CD14-positive monocyte (primary cell): ENCODE measurements at regions not wholly inside any gene's neighbourhood (a gene's known extent, or its start where the extent isn't known, plus 50 kb on each side); places are given as distances from the start of the nearest gene placed in this dataset.

ENCODE experiments used
- DNase-seq, 3 donors: peaks; one replicate each; pipeline ENCODE4 v3.0.0-alpha.2; 2011 to 2022
- H2AFZ ChIP-seq: 2 replicates; pipeline ENCODE4 v1.6.0; 2012; ENCODE audit warnings: mild to moderate bottlenecking, low read depth, low read length, inconsistent platforms; ENCODE audit not compliant: insufficient read depth, poor library complexity, severe bottlenecking
- H3K27ac ChIP-seq, 2 donors: 1 replicate in 1 of 2; 2 replicates in 1 of 2; pipeline ENCODE4 v1.5.1; 2012 to 2013; ENCODE audit warnings: low read length in 2 of 2, control low read depth in 1 of 2, inconsistent platforms in 1 of 2, low read depth in 1 of 2, mild to moderate bottlenecking in 1 of 2
- H3K27me3 ChIP-seq, 2 donors: one replicate each; pipeline versions ENCODE4 v1.6.0 to v1.6.1; 2011 to 2013; ENCODE audit warnings: low read length in 2 of 2; ENCODE audit not compliant: control insufficient read depth in 2 of 2, insufficient read depth in 2 of 2
- H3K36me3 ChIP-seq, 2 donors: replicated peaks in 1 of 2; 1 replicate in 1 of 2; 2 replicates in 1 of 2; pipeline versions ENCODE4 v1.5.1 to v1.6.1; 2012 to 2013; ENCODE audit warnings: low read length in 2 of 2, control low read depth in 1 of 2, inconsistent platforms in 1 of 2, mild to moderate bottlenecking in 1 of 2; ENCODE audit not compliant: insufficient read depth in 2 of 2, control insufficient read depth in 1 of 2
- H3K4me1 ChIP-seq, 2 donors: 1 replicate in 1 of 2; 2 replicates in 1 of 2; pipeline versions ENCODE4 v1.5.1 to v1.6.1; 2012 to 2013; ENCODE audit warnings: low read length in 2 of 2, control low read depth in 1 of 2, inconsistent platforms in 1 of 2, mild to moderate bottlenecking in 1 of 2, moderate library complexity in 1 of 2; ENCODE audit not compliant: insufficient read depth in 2 of 2, control insufficient read depth in 1 of 2
- H3K4me2 ChIP-seq: replicated peaks from 2 replicates; pipeline ENCODE3; 2012; ENCODE audit warnings: low read length, moderate library complexity, mild to moderate bottlenecking; ENCODE audit not compliant: poor library complexity, severe bottlenecking; ENCODE audit errors: extremely low read depth
- H3K4me3 ChIP-seq, 3 experiments: fragments of 200-600 bp in 1 of 3; sonication (generic) in 1 of 3; replicated peaks in 1 of 3; 1 replicate in 2 of 3; 2 replicates in 1 of 3; pipeline ENCODE4 v1.5.1; 2011 to 2013; ENCODE audit warnings: low read length in 3 of 3, mild to moderate bottlenecking in 3 of 3, control low read depth in 2 of 3, low read depth in 2 of 3, inconsistent platforms in 1 of 3, moderate library complexity in 1 of 3
- H3K79me2 ChIP-seq: 2 replicates; pipeline ENCODE4 v1.6.0; 2012; ENCODE audit warnings: mild to moderate bottlenecking, control low read depth, inconsistent platforms, low read length, moderate library complexity; ENCODE audit not compliant: insufficient read depth
- H3K9ac ChIP-seq: 2 replicates; pipeline ENCODE4 v1.6.0; 2017; ENCODE audit warnings: low read length, mild to moderate bottlenecking; ENCODE audit not compliant: insufficient read depth, poor library complexity, severe bottlenecking
- H3K9me3 ChIP-seq, 2 donors: replicated peaks in 1 of 2; 1 replicate in 1 of 2; 2 replicates in 1 of 2; pipeline versions ENCODE4 v1.5.1 to v1.6.1; 2012 to 2013; ENCODE audit warnings: low read length in 2 of 2, control low read depth in 1 of 2; ENCODE audit not compliant: control insufficient read depth in 1 of 2, insufficient read depth in 1 of 2
- H4K20me1 ChIP-seq: 2 replicates; pipeline ENCODE4 v1.6.0; 2012; ENCODE audit warnings: mild to moderate bottlenecking, low read length, control low read depth, moderate library complexity; ENCODE audit not compliant: insufficient read depth
- H3K27ac Mint-ChIP-seq, 7 donors: one replicate each; pipeline ENCODE4 v1.8.0; 2020; ENCODE audit warnings: mild to moderate bottlenecking in 7 of 7, mixed read lengths in 7 of 7, moderate library complexity in 6 of 7, inconsistent platforms in 2 of 7
- H3K27me3 Mint-ChIP-seq, 3 donors: one replicate each; pipeline ENCODE4 v1.8.0; 2021 to 2022; ENCODE audit warnings: low read depth in 3 of 3, mild to moderate bottlenecking in 3 of 3, mixed read lengths in 3 of 3, moderate library complexity in 3 of 3, inconsistent platforms in 1 of 3
- H3K36me3 Mint-ChIP-seq, 2 donors: one replicate each; pipeline ENCODE4 v1.8.0; 2020; ENCODE audit warnings: mixed read lengths in 2 of 2, inconsistent platforms in 1 of 2, mild to moderate bottlenecking in 1 of 2
- H3K4me1 Mint-ChIP-seq: one replicate; pipeline ENCODE4 v1.8.0; 2020; ENCODE audit warnings: mild to moderate bottlenecking, mixed read lengths
- H3K4me3 Mint-ChIP-seq, 2 donors: one replicate each; pipeline ENCODE4 v1.8.0; 2020; ENCODE audit warnings: mild to moderate bottlenecking in 2 of 2, mixed read lengths in 2 of 2, moderate library complexity in 1 of 2
- H3K9me3 Mint-ChIP-seq, 7 donors: one replicate each; pipeline ENCODE4 v1.8.0; 2020 to 2022; ENCODE audit warnings: mixed read lengths in 7 of 7, mild to moderate bottlenecking in 6 of 7, moderate library complexity in 6 of 7, inconsistent platforms in 2 of 7
- WGBS: methylation state at CpG from one replicate; pipeline ENCODE4 v1.1.5; 2013; ENCODE audit warnings: missing lambda C conversion rate; ENCODE audit not compliant: insufficient coverage; 5-methylcytosine and 5-hydroxymethylcytosine counted together
- intact Hi-C, 2 donors: fragments of 100-400 bp; cut with micrococcal nuclease; formaldehyde crosslinking; loops; one replicate each; pipeline versions ENCODE4 v1.15.0 to v1.15.1; 2023
- TF ChIP-seq, protein P1 (sequence below): fragments of 200-600 bp; IDR thresholded peaks from one replicate; pipeline ENCODE4 v1.8.0; 2022; ENCODE audit warnings: antibody characterized with exemption, mild to moderate bottlenecking

DNA sequence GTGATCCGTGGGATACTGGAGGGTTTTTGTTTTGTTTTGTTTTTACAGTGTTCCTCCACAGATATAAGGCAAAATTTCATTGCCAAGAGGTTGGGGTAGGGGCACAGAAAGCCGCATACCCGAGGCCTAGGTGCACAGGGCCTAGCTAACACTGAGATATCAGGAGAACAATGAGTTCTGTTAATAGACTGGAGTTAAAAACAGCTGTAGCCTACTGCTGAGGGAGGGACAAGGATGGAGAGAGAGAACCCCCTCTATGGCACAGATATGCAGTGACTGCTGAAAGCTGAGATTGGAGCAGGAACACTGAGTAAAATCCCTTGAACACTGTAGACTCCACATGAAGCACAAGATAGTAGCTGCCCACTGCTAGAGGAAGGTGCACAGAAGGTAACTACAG is 53.1 kb upstream of the MAP3K13 start:
- Mint-ChIP-seq H3K4me1 (peaks cover 15% of the 10 kb centered on the region), H3K9me3 (peaks cover 10 to 24% (median 15%) of the 10 kb centered on the region in 7 donors), H3K36me3 (peaks cover 2 to 10% of the 10 kb centered on the region in 2 donors), H3K27me3 (peaks cover 0 to 1% (median 0%) of the 10 kb centered on the region in 3 donors), H3K4me3 (no peak overlapping the region), H3K27ac (peak overlapping the region in 1 of 7 donors; percentile 57)
- no peaks in the 10 kb centered on the region for H4K20me1 ChIP-seq
- peaks cover 0 to 9% of the 10 kb centered on the region in 2 donors for H3K9me3 ChIP-seq
- H3K79me2 ChIP-seq = no peaks in the 10 kb centered on the region
- H3K4me1 ChIP-seq = peaks cover 11 to 13% of the 10 kb centered on the region in 2 donors
- no peak overlapping the region for H3K4me2 ChIP-seq
- H3K9ac ChIP-seq = no peak overlapping the region
- H3K27ac ChIP-seq = no peak overlapping the region
- H2AFZ ChIP-seq = no peak overlapping the region
- no peaks in the 10 kb centered on the region for H3K27me3 ChIP-seq
- no peak overlapping the region for H3K4me3 ChIP-seq
- H3K36me3 ChIP-seq = no peaks in the 10 kb centered on the region
- TF ChIP-seq, protein P1, sequence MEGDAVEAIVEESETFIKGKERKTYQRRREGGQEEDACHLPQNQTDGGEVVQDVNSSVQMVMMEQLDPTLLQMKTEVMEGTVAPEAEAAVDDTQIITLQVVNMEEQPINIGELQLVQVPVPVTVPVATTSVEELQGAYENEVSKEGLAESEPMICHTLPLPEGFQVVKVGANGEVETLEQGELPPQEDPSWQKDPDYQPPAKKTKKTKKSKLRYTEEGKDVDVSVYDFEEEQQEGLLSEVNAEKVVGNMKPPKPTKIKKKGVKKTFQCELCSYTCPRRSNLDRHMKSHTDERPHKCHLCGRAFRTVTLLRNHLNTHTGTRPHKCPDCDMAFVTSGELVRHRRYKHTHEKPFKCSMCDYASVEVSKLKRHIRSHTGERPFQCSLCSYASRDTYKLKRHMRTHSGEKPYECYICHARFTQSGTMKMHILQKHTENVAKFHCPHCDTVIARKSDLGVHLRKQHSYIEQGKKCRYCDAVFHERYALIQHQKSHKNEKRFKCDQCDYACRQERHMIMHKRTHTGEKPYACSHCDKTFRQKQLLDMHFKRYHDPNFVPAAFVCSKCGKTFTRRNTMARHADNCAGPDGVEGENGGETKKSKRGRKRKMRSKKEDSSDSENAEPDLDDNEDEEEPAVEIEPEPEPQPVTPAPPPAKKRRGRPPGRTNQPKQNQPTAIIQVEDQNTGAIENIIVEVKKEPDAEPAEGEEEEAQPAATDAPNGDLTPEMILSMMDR = no peak
- intact Hi-C loops = no loop called here
- DNase-seq = no peak
- no CpG with 5 or more reads among the region's 3 CpGs for WGBS

DNA sequence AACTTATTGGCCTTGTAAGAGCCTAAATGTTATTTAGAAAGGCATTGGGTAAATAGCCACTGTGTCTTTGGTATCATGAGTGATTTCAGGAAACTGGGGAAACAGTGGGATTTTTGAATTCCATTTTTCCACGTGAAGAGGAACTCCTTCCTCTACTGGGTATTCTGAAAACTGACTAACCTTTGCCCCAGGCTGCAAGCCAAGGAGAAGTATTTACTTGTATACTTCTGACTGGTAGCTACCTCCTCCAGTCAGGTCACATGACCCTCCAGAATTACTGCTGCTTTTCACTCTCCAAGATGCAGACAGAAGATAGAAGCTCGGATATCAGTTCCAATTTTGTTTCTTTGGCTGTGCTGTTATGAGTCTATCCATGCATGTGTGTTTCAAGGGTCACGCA is 50.9 kb upstream of the MAP3K13 start:
- H3K27ac Mint-ChIP-seq = no peak overlapping the region
- no peaks in the 10 kb centered on the region for H3K79me2 ChIP-seq
- no peak overlapping the region for H3K4me3 Mint-ChIP-seq
- H3K36me3 Mint-ChIP-seq = peaks cover 2 to 6% of the 10 kb centered on the region in 2 donors
- H2AFZ ChIP-seq = no peak overlapping the region
- TF ChIP-seq, protein P1 = no peak
- peaks cover 21 to 22% of the 10 kb centered on the region in 2 donors for H3K4me1 ChIP-seq
- peaks cover 0 to 9% of the 10 kb centered on the region in 2 donors for H3K9me3 ChIP-seq
- no peaks in the 10 kb centered on the region for H4K20me1 ChIP-seq
- no peak overlapping the region for H3K9ac ChIP-seq
- H3K27me3 ChIP-seq = no peaks in the 10 kb centered on the region
- no peak overlapping the region for H3K4me2 ChIP-seq
- intact Hi-C loops = no loop called here
- H3K9me3 Mint-ChIP-seq = peaks cover 9 to 18% (median 12%) of the 10 kb centered on the region in 7 donors
- H3K4me3 ChIP-seq = no peak overlapping the region
- peaks cover 20% of the 10 kb centered on the region for H3K4me1 Mint-ChIP-seq
- peaks cover 0 to 1% (median 0%) of the 10 kb centered on the region in 3 donors for H3K27me3 Mint-ChIP-seq
- no peaks in the 10 kb centered on the region for H3K36me3 ChIP-seq
- WGBS = no CpG with 5 or more reads among the region's 3 CpGs
- H3K27ac ChIP-seq = no peak overlapping the region
- DNase-seq = peak in 1 of 3 donors; percentile 54
